ENCODE measurements at regions not wholly inside any gene's neighbourhood (a gene's known extent, or its start where the extent isn't known, plus 50 kb on each side); places are given as distances from the start of the nearest gene placed in this dataset.

DNA sequence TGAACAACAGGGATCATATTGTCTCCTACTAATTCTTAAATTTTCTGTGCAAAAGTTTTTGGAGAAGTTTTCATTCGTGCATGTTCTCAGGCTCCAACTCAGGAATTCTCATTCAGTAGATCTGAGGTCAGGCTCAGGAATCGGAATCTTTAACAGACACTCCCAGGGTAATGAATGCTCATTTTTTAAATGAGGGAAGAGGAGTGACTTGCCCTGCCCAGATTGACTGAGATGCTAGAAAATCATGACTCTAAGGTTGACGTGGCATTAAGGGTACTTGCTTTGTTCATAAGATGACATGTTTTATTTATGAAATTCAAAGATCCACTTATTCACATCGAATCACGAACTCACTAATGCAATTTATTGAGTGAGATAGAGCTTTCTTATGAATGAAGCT is 196.6 kb upstream of the NPVF start:
- ATAC-seq (no peak), DNase-seq (ENCODE audit: low spot score in 2 of 2) (no peak)
- Mint-ChIP-seq H3K36me3 (no peaks in the 10 kb centered on the region), H3K9me3 (no peaks in the 10 kb centered on the region), H3K27ac (no peak overlapping the region), H3K4me3 (no peak overlapping the region), H3K4me1 (no peaks in the 10 kb centered on the region)

DNA sequence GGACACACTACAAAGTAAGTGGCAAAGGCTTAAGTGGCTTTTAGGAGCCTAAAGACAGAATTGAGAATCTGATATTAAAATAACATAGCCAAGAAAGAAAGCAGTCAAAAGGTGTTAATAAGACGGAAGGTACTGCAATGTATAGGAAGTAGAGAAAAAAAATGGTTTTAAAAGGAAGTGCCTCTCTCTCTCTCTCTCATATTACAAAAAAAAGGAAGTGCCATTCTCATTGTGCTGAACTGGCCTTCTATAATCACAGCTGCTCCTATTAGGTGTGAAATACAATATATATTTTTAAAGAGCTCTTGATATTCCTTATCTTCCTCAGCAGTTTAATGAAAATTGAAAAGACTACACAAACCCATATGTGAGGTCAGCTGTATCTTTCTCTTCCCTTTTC is 199.4 kb upstream of the NPVF start:
- DNase-seq (ENCODE audit: low spot score in 2 of 2): no peak
- ATAC-seq: no peak
- Mint-ChIP-seq H3K27ac (no peak overlapping the region), H3K36me3 (no peaks in the 10 kb centered on the region), H3K4me3 (no peak overlapping the region), H3K4me1 (no peaks in the 10 kb centered on the region), H3K9me3 (no peaks in the 10 kb centered on the region)

DNA sequence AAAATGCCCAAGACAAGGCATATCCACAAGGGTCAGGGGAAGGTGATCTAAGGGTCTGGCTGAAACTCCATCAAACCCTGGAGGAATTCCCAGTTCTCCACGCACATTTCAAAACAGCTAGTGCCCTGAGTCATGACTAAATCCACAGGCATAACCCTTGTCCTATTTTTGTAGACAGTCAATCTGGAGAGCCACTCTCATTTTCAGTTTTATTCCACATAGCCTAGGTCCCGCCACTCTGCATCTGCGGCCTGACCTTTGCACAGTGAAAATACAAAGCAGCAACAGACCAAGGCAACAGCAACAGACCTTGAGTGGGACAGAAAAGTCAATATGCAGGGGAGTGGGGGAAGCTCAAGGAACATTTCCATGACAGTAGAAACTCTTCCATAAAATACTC is 201.4 kb upstream of the NPVF start:
- no peaks in the 10 kb centered on the region for H3K4me1 Mint-ChIP-seq
- no peaks in the 10 kb centered on the region for H3K36me3 Mint-ChIP-seq
- H3K4me3 Mint-ChIP-seq: no peak overlapping the region
- ATAC-seq (no peak), DNase-seq (ENCODE audit: low spot score in 2 of 2) (no peak)
- H3K9me3 Mint-ChIP-seq: no peaks in the 10 kb centered on the region
- no peak overlapping the region for H3K27ac Mint-ChIP-seq

DNA sequence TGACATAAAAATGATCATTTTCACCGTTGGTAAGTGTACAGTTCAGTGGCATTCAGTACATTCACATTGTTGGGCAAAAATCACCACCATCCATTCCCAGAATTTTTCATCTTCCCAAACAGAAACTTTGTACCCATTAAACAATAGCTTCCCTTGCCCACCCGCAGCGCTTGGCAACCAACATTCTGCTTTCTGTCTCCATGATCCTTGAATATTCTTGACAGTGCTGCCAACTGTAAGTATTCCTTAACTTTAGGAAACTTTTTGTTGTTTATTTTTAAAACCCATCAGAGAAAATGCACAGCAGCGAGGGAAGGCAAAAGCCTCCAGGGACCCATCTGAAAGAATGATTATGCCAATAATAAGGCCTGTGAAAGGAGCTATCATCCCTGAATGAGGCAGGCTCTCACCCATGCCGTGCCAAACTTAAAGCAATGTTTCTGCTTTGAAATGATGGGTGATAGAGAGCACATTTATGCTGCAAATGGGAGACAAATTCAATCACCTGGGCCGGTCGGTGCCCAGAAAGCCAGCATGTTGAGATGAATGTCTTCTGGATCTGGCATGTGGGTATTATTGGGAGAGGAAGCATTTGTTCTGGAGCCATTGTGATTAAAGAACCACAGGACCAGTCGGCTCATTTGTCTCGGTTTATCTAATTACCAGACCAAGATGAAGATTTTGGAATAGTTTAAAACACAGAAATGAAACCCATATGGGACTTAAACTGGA is 202.1 kb upstream of the NPVF start:
- no peaks in the 10 kb centered on the region for H3K36me3 Mint-ChIP-seq
- H3K27ac Mint-ChIP-seq: no peak overlapping the region
- ATAC-seq: no peak
- H3K4me3 Mint-ChIP-seq: no peak overlapping the region
- no peak for DNase-seq (ENCODE audit: low spot score in 2 of 2)
- no peaks in the 10 kb centered on the region for H3K9me3 Mint-ChIP-seq
- H3K4me1 Mint-ChIP-seq: no peaks in the 10 kb centered on the region

DNA sequence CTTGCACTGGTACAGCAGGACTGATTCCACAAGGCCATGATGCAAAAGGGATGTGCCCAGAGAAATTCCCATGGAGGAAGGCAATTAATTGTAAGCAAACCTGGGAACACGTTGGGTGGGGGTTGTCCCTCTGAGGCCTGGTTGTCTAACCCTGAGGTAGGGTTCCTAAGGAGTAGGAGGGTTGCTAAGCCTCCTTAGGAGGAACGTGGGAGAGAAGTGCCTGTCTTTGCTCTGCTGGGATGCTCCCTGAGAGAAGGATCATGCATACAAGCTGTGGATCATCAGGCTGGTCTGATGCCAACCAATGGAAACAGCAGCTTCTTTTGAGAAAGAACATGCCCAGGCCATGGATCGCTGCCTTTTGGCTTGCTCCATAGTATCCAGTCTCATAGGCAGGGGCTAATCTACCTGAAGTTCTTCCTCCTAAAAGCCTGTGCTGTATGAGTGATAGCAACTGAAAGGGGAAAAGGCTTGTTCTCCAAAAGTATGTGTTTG is 203.7 kb upstream of the NPVF start:
- Mint-ChIP-seq H3K9me3 (no peaks in the 10 kb centered on the region), H3K4me3 (no peak overlapping the region), H3K36me3 (no peaks in the 10 kb centered on the region), H3K27ac (no peak overlapping the region), H3K4me1 (no peaks in the 10 kb centered on the region)
- no peak for DNase-seq (ENCODE audit: low spot score in 2 of 2)
- ATAC-seq: no peak

DNA sequence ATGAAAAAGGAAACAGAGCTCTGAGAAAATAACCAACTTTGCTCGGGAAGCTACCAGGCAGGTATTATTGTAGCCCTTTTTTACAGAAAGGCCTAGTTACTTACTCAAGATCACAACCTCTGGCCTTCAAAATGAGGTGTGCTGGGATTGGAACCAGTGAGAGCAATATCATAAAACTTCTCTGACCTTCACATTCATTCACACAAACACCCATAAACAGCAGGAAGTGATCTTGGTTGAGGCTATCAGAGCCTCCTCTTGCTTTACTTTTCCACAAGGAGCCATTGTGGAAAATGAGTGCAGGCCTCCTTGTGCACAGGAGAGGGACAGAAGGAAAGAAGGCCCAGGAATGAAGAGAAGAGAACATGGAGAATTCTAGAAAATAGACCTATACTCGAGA is 204.5 kb upstream of the NPVF start:
- Mint-ChIP-seq H3K4me3 (no peak overlapping the region), H3K36me3 (no peaks in the 10 kb centered on the region), H3K9me3 (no peaks in the 10 kb centered on the region), H3K27ac (no peak overlapping the region), H3K4me1 (no peaks in the 10 kb centered on the region)
- no peak for ATAC-seq
- DNase-seq (ENCODE audit: low spot score in 2 of 2): no peak

DNA sequence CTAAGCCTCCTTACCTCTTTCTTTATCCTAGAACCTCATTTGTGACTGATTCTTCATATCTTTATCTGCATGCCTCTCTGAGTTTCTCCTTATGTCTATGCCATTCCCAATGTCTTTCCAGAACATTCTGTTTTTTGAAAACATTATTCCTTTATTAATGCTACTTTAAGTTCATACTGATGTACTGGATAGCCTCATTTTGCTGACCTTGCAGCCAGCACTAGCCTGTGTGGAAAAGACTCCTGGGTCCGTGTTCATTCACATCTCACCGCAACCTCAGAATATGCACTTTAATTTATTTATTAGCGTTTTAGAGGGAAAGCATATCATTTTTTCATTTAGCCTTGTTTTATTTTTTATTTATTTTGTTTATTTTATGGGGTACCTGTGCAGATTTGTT is 208.1 kb upstream of the NPVF start:
- DNase-seq (ENCODE audit: low spot score in 2 of 2) (no peak), ATAC-seq (no peak)
- Mint-ChIP-seq H3K4me1 (no peaks in the 10 kb centered on the region), H3K27ac (no peak overlapping the region), H3K9me3 (peaks cover 9% of the 10 kb centered on the region), H3K4me3 (no peak overlapping the region), H3K36me3 (no peaks in the 10 kb centered on the region)

DNA sequence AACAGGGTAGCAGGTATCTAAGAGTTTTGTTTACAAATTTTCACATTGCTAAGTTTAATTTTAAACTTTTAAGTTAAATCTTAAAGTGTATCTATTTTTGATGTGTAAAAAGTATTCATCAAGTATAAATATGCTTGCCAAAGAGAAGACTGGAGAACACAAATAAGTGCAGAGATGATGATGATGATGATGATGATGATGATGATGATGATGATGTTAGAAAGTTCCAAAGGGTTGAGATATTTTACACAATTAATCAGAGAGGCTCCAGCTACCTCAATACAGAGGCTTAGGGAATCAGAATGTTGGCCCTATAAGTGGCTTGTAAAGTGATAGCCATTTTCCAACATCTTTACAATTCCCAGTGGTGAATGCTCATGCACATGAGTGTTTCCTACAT is 209.0 kb upstream of the NPVF start:
- Mint-ChIP-seq H3K9me3 (peaks cover 13% of the 10 kb centered on the region), H3K36me3 (no peaks in the 10 kb centered on the region), H3K4me1 (no peaks in the 10 kb centered on the region), H3K27ac (no peak overlapping the region), H3K4me3 (no peak overlapping the region)
- DNase-seq (ENCODE audit: low spot score in 2 of 2) (no peak), ATAC-seq (no peak)

DNA sequence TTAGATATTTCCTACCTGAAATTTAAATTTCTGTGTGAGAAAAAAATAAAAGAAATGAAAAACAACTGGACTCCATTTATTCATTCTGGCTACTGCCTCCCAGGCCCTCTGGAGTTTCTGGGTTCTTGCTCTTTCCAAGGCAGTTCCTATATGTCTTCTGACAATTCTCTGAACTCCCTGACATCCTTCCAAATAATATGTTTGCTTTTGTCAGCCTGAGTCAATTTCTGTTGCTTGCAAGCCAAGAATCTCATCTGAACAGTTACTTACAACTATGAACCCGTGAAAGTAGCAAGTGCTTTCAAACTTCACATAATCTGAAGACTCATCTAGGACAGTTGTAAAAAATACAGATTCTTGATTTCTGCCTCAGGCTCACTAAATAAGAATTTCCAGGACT is 216.7 kb upstream of the NPVF start:
- no peak for ATAC-seq
- Mint-ChIP-seq H3K27ac (no peak overlapping the region), H3K9me3 (peaks cover 27% of the 10 kb centered on the region), H3K4me1 (no peaks in the 10 kb centered on the region), H3K4me3 (no peak overlapping the region), H3K36me3 (no peaks in the 10 kb centered on the region)
- DNase-seq (ENCODE audit: low spot score in 2 of 2): no peak

DNA sequence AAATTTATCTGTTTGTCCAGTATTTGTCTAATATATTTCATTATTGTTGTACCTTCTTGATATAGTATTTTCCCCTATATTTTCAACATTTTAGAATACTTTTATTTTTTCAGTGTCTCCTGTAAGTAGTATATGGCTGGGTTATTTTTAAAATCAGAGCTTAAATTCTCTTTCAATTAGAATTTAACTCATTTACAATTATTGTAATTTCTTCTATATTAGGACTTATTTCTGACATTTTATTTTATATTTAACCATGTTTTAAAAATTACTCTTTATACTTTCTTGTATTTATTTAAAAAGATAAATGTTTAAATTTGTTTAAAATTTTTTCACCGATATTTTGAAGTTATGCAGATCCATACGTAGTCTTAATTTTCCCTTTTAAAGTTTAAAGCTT is 220.0 kb upstream of the NPVF start:
- H3K9me3 Mint-ChIP-seq: peaks cover 6% of the 10 kb centered on the region
- no peaks in the 10 kb centered on the region for H3K4me1 Mint-ChIP-seq
- no peak overlapping the region for H3K27ac Mint-ChIP-seq
- DNase-seq (ENCODE audit: low spot score in 2 of 2) (no peak), ATAC-seq (no peak)
- no peak overlapping the region for H3K4me3 Mint-ChIP-seq
- H3K36me3 Mint-ChIP-seq: no peaks in the 10 kb centered on the region

DNA sequence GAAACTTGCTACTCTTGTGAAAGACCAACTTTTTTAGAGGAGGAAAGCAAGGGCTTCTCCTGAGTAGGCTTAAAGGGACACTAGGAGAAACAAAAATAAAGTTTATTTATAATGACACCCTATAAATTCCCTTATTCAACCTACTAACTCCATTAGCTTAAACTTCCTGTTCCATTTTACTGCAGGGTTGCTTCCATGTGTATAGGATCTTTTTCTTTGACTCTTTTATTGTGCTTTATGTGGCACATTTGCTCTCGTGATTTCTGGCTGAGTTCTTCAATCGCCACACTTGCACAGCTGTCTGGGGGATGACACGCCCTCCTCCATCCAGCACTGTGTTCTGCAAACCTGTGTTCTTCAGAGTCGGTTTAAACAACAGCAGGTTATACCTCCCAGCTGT is 225.7 kb upstream of the NPVF start:
- no peak for DNase-seq (ENCODE audit: low spot score in 2 of 2)
- no peaks in the 10 kb centered on the region for H3K36me3 Mint-ChIP-seq
- H3K27ac Mint-ChIP-seq: no peak overlapping the region
- no peaks in the 10 kb centered on the region for H3K9me3 Mint-ChIP-seq
- H3K4me1 Mint-ChIP-seq: no peaks in the 10 kb centered on the region
- no peak for ATAC-seq
- no peak overlapping the region for H3K4me3 Mint-ChIP-seq

DNA sequence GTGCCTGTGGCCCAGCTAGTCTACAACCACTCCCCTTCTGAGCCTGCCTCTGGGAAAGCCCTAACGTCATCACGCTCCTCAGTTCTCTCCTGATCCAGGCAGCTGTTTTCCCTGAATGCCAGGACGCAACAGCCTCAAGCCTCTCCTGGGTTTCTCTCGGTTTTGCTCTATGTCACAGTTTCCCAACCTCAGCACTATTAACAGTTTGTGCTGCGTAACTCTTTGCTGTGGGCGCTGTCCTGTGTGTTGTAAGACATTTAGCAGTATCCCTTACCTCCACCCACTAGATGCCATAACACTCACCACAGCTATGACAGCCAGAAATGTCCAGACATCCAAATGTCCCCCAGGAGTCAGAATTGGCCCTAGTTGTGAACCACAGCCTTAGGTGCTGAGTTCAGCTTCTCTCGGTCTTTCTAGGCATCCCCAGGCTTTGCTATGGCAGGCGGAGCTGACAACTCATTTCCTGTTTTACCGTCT is 226.3 kb upstream of the NPVF start:
- ATAC-seq (no peak), DNase-seq (ENCODE audit: low spot score in 2 of 2) (no peak)
- H3K4me1 Mint-ChIP-seq: no peaks in the 10 kb centered on the region
- no peak overlapping the region for H3K27ac Mint-ChIP-seq
- H3K36me3 Mint-ChIP-seq: no peaks in the 10 kb centered on the region
- no peaks in the 10 kb centered on the region for H3K9me3 Mint-ChIP-seq
- H3K4me3 Mint-ChIP-seq: no peak overlapping the region

DNA sequence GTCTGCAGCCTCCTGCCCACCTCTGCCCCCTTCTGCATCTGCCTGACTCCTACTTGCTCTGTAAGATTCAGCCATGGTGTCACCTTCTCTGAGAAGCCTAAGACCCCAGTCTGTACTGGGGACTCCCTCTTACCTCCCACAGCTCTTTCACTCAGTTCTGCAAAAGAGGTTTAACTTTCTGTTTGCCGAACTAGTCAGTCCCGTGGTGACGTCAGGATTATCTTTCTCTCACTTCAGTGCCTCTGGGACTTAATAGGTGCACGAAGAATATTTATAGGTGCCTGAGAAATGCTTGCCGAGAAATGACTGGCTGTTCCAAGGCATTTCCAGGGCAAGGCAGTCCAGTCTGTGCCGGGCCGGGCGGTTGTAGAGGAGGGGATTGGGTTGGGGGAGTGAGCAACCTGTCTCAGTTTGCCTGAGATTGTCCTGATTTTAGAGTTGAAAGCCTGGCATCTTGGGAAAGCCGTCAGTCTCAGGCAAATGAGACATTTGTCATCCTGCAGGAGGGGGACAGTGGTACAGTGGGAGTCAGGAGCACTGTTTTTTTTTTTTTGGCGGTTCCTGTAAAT is 227.5 kb upstream of the NPVF start:
- ATAC-seq: no peak
- H3K4me3 Mint-ChIP-seq: no peak overlapping the region
- no peaks in the 10 kb centered on the region for H3K4me1 Mint-ChIP-seq
- no peaks in the 10 kb centered on the region for H3K36me3 Mint-ChIP-seq
- H3K27ac Mint-ChIP-seq: no peak overlapping the region
- no peaks in the 10 kb centered on the region for H3K9me3 Mint-ChIP-seq
- DNase-seq (ENCODE audit: low spot score in 2 of 2): no peak

DNA sequence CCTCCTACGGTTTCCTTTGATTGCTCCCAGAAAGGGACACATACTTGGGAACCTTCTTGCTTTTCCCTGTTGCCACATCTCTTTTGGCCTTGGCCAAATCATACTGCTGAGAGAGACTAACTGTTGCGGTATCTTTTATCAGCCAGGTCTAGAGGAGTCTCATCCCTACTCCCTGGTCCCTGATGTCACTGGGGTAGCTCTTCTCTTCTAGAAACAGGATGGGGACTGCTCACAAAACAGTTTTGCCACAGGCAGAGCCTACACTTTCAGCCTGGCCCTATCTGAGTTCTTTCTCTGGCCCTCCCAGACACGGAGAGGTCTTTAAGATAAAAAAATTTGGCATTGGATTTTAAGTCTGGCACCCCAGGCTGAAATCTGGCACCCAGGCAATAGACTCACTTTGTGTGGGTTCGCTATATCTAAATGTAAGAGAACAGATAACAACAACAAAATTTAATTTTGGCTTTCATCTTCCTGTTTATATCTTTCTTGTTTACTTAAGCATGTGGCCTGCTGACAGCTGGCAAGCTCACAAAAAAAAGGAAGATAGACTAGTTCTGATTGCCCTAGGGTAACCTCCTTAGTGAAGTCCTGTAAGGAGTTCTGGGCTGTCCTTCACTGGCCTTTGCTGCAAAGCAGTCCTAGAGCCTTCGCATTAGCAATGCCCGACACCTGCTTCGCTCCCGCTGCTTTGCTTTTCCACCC is 228.3 kb upstream of the NPVF start:
- DNase-seq (ENCODE audit: low spot score in 2 of 2): no peak
- no peak overlapping the region for H3K27ac Mint-ChIP-seq
- H3K4me1 Mint-ChIP-seq: no peaks in the 10 kb centered on the region
- H3K36me3 Mint-ChIP-seq: no peaks in the 10 kb centered on the region
- H3K4me3 Mint-ChIP-seq: no peak overlapping the region
- H3K9me3 Mint-ChIP-seq: no peaks in the 10 kb centered on the region
- no peak for ATAC-seq

DNA sequence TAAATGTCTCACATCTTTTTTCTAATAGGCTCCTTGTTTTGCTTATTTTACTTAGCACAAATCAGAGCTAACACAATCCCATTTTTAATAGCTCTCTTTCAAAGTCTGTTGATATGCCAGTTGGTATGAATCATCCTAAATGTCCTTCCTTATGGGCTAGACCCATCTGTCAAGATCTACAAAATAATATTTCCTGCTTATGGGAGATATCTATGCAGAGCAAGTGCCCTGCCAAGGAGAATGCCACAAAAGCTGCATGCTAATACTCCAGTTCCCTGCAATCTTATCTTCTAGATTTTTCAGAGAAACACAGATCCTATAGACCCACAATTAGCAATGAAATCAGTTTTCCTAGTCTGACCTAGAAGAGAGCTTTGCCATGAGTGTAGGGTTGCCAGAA is 230.8 kb upstream of the NPVF start:
- no peaks in the 10 kb centered on the region for H3K4me1 Mint-ChIP-seq
- H3K36me3 Mint-ChIP-seq: no peaks in the 10 kb centered on the region
- no peaks in the 10 kb centered on the region for H3K9me3 Mint-ChIP-seq
- H3K27ac Mint-ChIP-seq: no peak overlapping the region
- no peak overlapping the region for H3K4me3 Mint-ChIP-seq
- DNase-seq (ENCODE audit: low spot score in 2 of 2) (no peak), ATAC-seq (no peak)

DNA sequence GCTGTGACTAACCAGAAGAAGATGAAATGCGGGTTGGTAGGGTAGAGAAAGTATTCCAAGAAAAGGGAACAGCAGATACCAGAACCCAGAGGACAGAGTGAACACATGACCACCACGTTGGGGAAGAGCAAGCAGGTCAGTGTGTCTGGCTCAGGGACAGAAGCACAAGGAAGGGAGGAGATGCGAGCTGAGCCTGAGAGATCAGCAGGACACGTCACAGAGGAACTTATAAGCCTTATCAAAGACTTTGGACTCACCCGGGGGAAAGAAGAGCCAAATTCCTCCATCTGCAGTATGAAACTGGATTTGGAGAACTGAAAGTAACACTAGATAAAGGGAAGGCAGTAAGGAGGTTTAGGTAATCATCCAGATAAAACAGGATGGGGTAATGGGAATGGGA is 232.1 kb upstream of the NPVF start:
- ATAC-seq (no peak), DNase-seq (ENCODE audit: low spot score in 2 of 2) (no peak)
- Mint-ChIP-seq H3K27ac (no peak overlapping the region), H3K36me3 (no peaks in the 10 kb centered on the region), H3K4me1 (no peaks in the 10 kb centered on the region), H3K9me3 (no peaks in the 10 kb centered on the region), H3K4me3 (no peak overlapping the region)
